ENCODE measurements at regions not wholly inside any gene's neighbourhood (a gene's known extent, or its start where the extent isn't known, plus 50 kb on each side); places are given as distances from the start of the nearest gene placed in this dataset.

- no peak for ATAC-seq
Measured at GRCh38 chr5:133682451-133682850, 70.1 kb upstream of the FSTL4 start.

GRCh38 chr5:133681896-133682295 lies 69.6 kb upstream of the FSTL4 start:
- no peak for ATAC-seq

- no peak for ATAC-seq
Measured at GRCh38 chr5:133680830-133681565, 68.7 kb upstream of the FSTL4 start.

GRCh38 chr5:133679534-133679933 lies 67.2 kb upstream of the FSTL4 start:
- ATAC-seq = no peak

GRCh38 chr5:133675376-133676154 lies 63.2 kb upstream of the FSTL4 start:
- no peak for ATAC-seq

- no peak for ATAC-seq
Measured at GRCh38 chr5:133670336-133670735, 58.0 kb upstream of the FSTL4 start.

GRCh38 chr5:133669472-133669871 lies 57.1 kb upstream of the FSTL4 start:
- ATAC-seq = no peak

- ATAC-seq = no peak
Measured at GRCh38 chr5:133668458-133668857, 56.1 kb upstream of the FSTL4 start.

- ATAC-seq = no peak
Measured at GRCh38 chr5:133667217-133667616, 54.9 kb upstream of the FSTL4 start.

- no peak for ATAC-seq
Measured at GRCh38 chr5:133665571-133665970, 53.2 kb upstream of the FSTL4 start.

- no peak for ATAC-seq
Measured at GRCh38 chr5:133664422-133664821, 52.1 kb upstream of the FSTL4 start.

GRCh38 chr5:133663397-133664054 lies 51.2 kb upstream of the FSTL4 start:
- no peak for ATAC-seq

GRCh38 chr5:133662578-133662977 lies 50.2 kb upstream of the FSTL4 start:
- no peak for ATAC-seq
